HG03135 (cell line): ENCODE measurements at regions not wholly inside any gene's neighbourhood (a gene's known extent, or its start where the extent isn't known, plus 50 kb on each side); places are given as distances from the start of the nearest gene placed in this dataset.

Source experiments
- ATAC-seq: cut with Tn5 transposase; IDR thresholded peaks from one replicate; pipeline ENCODE4 v1.9.1; 2021; ENCODE audit warnings: mild to moderate bottlenecking, moderate library complexity; ENCODE audit not compliant: unreplicated experiment

DNA sequence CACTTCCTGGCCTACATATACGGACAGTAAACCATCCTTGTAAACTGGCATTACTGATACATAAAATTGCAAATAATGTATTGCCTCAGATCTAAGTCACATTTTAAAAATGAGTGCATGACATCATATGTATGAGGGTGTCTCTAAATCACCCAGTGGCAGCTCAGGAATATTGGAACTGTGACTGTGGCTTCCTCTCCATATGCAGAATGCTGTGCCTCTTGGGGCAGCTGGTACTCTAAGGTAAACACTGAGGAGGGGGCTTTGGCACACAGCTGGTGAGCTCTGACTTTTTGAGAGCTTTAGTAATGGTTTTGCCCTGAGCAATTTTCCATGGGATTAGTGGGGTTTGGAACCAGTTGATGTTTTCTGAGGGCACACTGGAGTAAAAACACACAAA lies 263.7 kb downstream of the BMP4 start:
- no peak for ATAC-seq

DNA sequence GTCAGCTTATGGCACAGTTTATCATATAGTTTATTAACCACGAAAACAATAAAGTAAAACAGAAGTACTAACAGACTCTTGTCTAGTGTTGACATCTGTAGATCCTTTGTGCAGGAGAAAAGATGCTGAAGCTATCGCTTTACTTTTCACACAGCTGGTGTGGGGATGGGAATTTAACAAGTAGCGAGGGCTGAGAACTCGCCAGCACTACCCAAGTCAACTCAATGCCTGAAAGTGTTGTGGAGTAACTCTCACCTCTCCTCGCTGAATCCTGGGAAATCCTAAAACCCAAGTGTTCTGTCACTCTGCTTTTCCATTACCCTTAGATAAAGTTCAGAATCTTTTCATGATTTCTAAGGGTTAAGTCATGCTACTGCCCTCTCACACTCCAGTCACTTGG lies 264.2 kb downstream of the BMP4 start:
- ATAC-seq: no peak

DNA sequence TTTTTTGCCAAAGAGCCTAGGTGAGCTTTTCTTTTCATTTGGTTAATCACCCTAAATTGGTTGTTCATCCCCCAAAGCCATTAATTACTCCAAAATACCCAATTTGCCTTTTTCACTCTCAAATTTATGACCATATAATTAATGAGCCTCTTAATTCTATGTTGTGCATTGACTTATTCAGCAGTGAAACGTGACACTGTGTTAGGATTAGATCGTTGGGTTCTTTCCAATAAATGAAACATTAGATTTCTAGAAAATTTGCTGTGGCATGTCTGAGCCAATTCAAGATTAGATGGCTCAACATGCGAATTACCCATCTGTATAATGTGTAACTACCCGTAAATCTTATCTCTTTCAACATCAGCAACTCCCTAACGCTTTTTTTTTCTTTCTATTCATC lies 273.4 kb downstream of the BMP4 start:
- ATAC-seq: no peak

DNA sequence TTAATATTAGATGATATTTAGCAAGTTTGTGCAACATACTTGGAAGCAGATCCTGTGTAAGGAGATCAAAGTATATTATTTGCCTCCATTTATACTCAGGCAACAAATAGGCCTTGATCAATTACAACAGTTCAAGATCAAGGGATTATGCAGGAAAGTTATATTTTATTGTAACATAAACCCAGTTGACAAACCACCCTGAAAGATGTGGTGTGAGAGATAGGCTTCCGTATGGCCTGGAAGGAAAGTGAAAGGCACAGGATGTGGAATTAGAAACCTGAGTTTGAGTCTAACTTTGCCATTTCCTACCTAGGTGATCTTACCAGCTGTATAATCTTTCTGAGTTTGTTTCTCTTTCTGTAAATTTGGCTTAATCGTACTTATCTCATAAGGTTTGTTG lies 284.1 kb downstream of the BMP4 start:
- no peak for ATAC-seq

DNA sequence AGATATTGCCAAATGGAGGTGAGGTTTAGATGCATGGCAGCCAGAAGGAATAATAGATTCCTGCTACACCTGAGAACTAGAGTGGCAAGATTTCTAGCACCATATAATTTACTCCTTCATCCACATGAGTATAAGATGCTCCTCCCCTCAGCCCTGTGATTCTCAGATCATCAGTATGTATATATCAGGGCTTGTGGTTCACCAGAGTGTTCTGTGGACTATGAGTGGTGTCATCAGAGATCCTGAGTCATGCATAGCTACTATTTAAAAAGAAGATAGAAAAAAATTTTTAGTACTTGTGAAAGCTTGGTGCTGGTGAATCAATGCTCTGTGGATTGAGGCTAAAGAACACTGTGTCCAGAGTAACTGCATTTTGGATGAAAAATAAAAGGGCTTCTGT lies 285.9 kb downstream of the BMP4 start:
- no peak for ATAC-seq

DNA sequence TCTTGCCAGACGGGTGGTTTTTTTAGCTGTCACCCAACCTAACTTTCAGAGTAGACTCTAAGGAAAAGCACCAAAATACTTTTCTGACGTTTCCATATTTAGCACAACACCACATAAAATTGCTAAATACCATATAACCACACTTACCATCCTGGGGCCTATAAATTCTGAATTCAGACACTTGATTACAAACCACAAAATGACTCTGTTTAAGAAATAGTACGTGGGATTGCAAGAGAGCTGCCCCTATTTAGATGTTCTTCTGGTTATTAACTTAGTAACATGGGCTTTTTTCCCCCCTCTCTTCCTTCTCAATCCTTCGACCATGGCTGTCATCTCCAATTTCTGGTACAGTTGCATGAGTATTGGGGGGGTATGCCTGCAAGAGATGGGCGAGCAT lies 287.7 kb downstream of the BMP4 start:
- ATAC-seq: no peak

DNA sequence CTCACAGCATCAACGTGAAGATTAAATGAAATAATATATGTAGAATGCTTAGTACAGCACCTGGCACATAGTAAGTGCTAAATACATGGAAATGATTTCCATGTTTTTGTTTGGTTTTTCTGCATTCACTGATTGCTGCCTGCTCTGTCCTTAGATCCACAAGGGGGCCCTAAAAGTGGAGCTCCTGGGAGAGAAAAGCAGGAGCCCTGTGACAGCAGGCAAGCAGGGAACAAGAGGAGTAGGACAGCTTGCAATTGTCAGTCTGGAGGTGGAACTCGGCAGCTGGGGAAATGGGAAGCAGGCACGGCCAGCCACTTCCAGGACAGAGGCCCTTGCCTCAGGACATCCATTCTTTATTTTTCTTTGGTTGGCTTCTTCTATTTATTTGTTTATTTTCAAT lies 292.9 kb downstream of the BMP4 start:
- no peak for ATAC-seq

DNA sequence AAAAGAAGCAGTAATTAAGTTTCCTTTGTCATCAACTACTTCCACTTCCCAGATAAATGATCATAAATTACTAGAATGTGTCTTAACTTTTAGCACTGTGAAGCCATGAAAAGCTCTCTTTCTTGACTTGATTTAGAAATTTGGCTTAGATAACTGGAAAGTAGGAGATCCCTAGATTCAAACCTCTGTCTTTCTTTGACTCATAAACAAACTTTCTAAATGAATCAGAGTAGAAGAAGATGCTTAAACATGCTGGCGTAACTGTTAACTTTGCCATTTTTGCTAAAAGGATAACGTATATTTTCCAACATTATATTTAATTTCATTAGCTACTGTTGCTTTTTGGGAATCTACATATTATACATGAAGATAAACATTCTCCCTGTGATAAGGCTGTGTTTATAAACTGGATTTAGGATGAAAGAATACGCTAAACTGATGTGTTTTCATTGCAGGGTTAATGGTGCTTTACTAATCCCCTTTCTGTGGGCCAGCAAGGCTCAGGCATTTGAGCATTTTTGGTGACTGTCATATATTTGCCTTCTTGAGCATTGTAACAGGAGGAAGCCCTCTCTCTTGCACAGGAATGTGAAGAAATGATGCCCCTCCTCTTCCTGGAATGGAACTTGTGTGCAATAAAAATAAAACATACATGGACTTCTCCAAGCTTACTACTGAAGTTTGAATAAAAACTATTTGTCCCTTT lies 301.4 kb downstream of the BMP4 start:
- ATAC-seq: no peak

DNA sequence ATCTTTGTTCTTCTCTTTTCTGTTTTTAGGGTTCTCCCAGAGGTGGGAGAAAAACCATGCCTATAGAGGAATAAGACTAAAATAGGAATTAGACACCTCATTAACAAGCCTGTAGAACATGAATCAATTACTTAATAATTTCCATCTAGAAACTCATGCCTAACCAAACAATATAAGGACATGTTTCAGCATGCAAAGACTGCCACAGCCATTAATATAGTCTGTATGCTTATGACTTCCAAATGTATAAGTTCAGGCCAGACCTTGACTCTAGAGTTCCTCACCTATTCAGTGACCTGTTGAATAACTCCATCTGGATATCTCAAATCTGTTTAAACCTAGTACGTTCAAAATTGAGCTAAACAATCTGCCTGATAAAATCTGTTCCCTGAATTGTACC lies 304.6 kb downstream of the BMP4 start:
- ATAC-seq: no peak

DNA sequence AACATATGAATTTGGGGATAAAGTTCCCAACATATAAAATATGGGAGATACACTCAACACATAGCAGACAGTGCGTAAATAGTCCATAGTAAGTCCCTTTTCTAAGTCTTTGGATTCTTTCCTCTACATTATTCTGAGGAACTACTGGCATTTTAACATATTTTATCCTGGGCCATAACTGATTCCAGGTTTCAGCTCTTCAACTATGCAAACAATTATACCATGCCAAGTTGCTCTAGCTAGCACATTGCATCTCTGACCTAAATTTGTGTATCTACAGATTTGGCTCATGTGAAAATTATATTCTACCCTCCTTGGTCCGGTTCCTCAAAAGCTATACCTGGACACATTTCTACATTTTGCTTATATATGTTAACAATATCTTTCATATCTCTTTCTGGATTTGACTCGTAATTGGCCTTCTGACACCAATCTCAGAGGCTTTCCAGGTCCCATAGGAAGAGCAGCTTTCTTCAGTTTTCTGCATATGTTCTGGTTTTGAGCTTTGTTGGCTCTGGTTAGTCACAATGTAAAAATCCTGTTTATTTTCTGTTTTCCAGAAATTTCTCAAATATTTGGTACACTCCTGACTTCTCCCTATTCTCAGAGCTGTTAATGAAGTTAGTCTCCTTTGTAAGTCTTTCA lies 305.4 kb downstream of the BMP4 start:
- no peak for ATAC-seq

DNA sequence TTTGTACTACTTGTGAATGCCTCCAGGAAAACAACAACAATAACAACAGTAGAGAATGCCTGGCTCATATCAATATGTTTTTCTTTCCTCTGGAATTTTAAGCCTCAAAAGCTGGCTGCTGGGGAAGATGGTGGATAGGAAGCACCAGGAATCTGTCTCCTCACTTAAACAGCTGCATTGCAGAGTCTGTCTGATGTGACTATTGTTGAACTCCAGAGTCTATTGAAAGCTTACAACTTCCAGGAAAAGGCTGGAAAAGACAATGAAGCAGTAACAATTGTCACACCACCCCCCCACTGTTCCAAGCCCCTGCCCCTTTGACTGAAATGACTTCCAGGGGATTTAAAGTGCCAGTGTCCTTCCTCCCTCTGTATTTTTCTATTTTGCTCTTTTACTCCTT lies 309.7 kb downstream of the BMP4 start:
- no peak for ATAC-seq

DNA sequence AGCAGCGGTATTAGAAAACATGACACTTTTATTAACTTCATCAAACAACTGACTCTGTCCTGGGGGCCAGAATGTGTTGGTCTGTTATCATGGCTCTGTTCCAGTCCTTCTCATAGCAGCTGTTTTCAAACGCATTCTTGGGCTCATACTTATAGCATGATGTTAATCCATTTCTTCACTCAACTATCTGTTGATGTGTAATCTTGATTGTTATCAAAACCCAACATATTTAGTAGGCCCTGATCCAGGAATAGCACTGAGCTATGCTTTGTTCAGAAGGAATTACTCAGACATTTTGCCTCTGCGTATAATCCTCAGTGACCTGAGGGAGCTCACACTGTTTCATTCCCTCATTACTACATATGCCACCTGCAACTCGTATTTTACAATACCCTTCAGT lies 315.9 kb downstream of the BMP4 start:
- no peak for ATAC-seq

DNA sequence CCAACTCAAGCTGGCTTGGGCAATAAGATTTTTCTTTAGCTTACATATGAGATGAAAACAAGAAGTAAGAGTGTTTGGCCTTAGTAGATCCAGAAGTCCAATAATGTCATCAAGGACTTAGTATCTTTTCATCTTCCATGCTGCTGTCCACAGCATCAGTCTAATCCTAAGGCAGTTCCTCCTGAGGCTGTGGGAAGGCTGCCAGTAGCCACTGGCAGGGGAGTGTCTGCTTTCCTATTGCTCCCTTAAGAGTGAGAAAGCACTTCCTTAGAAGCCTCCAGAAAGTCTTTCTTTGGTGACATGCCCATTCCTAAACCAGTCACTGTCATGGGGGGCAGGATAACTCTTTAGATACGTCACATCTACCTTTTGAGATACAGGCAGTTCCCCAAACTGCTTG lies 317.7 kb downstream of the BMP4 start:
- ATAC-seq: no peak

DNA sequence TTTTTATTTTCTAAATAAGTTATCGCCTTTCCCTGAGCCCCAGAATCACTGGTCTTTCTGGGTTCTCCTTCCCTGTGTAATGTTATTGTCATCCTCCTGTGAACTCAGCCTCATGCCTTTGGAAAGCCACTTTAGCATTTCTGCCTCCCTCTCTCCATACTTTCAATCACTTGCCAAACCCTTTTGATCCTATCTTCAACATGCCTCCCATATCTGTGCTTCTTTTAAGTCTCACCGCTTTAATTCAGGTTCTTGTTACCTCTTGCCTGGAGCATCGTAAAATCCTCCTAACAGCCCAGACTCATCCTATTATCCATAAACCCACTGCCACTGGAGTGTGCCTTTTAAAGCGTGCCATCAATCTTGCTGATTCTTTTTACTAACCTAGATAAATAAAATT lies 321.8 kb downstream of the BMP4 start:
- ATAC-seq: no peak

DNA sequence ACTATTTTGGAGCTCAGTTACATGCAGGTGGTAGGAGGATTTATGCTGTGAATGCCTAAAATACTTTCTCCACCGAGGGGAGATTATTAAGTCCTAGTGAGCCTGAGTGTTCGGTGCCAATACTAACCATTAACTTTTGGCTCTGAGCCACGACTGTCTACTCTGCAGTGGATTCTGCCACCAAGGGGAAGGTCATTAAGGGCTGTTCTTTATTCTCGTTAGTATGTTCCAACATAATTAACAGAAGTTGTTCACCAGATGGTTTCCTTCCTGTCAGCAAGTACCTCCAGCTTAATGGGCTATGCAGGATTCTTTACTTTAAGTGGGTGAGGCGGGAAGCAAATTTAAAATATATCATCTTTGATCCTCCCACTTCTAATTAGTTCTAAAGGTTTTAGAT lies 326.3 kb downstream of the BMP4 start:
- ATAC-seq: no peak

DNA sequence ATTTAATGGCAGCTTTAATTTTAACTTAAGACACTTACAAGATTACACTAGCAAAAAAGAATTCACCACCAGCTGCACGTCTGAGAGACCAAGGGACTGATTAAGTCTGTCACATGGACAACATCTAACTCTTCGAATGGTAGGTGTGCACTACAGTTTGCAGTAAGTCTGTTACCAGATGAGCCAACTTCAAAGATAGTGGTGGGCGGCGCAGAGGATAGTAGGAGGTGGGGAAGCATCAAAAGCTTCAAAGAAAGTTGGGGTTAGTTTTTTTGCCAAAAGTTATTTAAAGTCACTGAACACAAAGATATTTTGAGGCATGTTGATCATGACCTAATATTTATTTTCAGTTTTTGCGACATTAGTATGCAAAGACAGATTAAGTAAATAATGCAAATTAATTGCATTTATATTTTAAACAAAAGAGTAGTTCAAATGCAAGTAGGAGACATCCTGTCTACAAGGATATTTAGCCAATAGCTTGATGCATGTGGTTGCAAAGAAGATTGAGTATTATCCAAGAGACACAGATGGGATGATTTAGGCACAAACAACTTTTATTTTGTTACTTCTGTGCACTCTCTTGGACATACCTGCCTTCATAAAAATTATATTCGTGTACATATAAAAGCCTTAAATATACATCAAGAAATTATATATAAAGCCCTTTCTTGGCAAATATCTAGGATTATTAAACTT lies 327.7 kb downstream of the BMP4 start:
- ATAC-seq: no peak

DNA sequence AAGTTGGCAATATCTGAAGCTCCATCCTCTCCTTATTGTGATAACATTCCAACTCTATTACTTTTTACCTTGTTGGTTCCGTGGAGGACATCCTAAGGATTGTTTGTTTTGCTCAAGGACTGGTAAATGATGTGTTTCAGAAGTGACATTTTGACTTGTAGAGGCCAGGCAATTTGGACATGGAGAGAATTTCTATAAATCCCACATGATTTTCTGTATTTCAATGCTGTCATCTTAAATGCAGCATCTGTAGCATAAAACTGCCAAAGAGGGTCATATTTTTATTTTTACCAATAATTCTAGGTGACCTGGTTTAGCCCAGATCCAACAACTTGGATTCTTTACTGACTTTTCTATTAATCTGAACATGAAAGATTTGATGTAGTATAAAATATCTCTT lies 328.4 kb downstream of the BMP4 start:
- no peak for ATAC-seq

DNA sequence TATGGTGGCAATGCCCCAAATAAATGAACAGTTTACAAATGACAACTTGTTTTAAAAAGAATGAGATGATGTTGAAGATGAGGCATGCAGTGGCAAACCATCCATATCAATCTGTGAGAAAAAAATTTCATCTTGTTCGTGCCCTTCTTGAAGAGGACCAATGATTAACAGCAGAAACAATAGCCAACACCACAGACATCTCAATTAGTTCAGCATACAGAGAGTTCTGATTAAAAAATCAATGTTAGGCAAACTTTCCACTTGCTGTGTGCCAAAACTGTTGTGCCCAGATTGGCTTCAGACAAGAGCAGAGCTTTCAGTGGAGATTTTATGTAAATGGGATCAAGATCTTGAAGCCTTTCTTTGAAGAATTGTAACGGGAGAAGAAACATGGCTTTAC lies 329.9 kb downstream of the BMP4 start:
- ATAC-seq: no peak

DNA sequence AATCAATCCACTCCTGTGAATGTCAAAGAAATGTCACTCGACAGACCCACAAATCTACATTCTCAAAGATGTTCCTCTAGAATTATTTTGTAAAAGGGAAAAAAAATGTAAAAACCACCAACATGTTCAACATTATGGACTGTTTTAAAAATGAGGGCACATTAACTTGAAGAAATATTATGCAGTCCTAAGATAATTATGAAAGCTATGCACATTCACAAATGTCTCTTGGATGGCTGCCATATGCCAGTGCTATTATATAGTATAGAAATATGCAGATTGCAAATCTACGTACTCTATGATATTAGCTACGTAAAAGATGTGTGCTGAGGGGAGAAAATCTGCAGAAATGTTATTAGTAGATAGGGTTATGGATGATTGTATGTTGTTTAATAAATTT lies 334.2 kb downstream of the BMP4 start:
- ATAC-seq: no peak

DNA sequence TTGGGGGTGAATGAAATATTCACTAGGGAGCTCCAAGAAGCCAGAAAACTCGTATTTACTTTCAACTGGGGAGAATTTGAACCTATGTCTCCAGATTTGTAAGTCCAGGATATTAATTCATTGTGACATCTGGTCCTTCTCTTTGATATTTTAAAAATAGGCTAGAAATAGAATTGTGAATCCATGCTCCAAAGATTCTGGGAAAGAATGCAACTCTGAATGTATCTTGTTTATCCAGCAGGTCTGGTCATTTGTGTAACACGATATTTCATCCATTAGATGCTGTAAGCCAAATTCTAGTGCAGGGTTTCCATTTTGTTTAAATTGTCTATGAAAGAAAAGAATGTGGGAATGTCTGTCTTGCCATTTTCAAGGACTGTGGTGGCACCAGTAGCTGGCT lies 334.7 kb downstream of the BMP4 start:
- no peak for ATAC-seq

DNA sequence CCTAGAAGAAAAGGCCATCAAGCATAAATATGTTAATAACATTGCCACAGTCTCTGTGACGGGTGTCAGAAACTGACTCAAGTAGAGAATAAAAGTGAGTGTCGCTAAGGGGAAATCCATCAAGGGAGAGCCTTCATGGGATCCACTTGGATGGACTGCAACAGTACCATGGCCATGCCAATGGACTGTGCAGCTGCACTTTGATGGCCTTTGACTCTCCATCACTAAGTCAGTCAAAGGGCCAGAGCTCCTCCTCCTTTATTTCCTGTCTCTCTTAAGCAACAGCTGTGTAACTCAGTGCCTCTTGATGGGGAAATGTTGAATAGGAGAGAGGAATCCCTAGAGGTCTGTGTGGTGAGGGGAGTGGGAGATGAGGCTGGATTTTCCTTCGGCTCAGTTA lies 335.2 kb downstream of the BMP4 start:
- no peak for ATAC-seq

DNA sequence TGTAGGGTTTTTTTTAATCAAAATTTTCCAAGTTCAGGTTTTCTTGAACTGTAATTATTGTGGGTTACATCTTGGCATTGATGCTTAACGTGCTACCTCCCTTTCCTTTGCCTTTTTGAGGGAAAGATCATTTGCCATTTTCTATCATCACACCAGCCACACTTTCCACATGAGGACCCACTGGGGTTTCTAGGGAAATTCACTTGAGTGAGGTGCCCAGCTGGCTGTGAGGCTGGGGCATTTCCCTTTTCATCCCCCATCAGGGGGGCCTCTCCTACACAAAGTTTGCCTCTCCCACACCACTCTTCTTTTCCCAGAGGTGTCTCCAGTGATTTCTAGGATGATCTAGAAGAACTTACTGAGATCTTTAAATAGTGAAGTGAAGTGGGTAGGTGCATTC lies 335.7 kb downstream of the BMP4 start:
- no peak for ATAC-seq
